GM12874 (cell line): ENCODE measurements at regions not wholly inside any gene's neighbourhood (a gene's known extent, or its start where the extent isn't known, plus 50 kb on each side); places are given as distances from the start of the nearest gene placed in this dataset.

Source experiments
- CTCF ChIP-seq: IDR thresholded peaks from 2 replicates; pipeline ENCODE4 v1.5.1; 2011; ENCODE audit warnings: low read depth, mild to moderate bottlenecking, control low read depth, low read length, moderate library complexity; ENCODE audit not compliant: insufficient read depth

GRCh38 chr3:78495301-78495700 is 1272.5 kb downstream of the ROBO1 start:
- TF ChIP-seq CTCF, result no peak

- no peak for TF ChIP-seq CTCF
Measured at GRCh38 chr3:78496501-78496900, 1271.3 kb downstream of the ROBO1 start.

GRCh38 chr3:78497021-78497420 is 1270.8 kb downstream of the ROBO1 start:
- TF ChIP-seq CTCF, result no peak

GRCh38 chr3:78497767-78498166 is 1270.0 kb downstream of the ROBO1 start:
- TF ChIP-seq CTCF, result no peak

GRCh38 chr3:78506061-78506460 is 1261.7 kb downstream of the ROBO1 start:
- TF ChIP-seq CTCF, result no peak

- no peak for TF ChIP-seq CTCF
Measured at GRCh38 chr3:78506581-78507195, 1261.1 kb downstream of the ROBO1 start.

- no peak for TF ChIP-seq CTCF
Measured at GRCh38 chr3:78507196-78507984, 1260.4 kb downstream of the ROBO1 start.
